ENCODE measurements at regions not wholly inside any gene's neighbourhood (a gene's known extent, or its start where the extent isn't known, plus 50 kb on each side); places are given as distances from the start of the nearest gene placed in this dataset.

DNA sequence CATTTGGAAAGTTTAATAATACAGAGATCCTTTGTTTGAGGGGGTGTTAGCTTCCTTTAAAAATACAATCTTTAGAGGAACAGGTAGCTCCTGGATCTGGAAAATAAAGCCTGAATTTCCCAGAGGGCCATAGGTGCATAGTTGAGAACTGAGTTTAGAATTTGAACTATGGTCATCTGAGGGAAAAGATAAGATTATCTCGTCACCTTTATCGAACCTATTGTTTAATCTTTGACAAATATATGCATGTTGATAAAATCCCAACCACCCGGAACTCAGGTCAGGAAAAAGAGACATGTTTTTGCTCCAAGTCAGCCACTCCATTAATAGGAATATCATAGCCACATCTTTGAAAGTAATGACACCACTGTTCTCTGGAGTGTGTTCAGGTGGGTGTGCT is 91.7 kb upstream of the FAM169A start:
- TF ChIP-seq POLR2AphosphoS5 (IDR thresholded peaks at IDR 0.05): no peak
- TF ChIP-seq, protein P1, sequence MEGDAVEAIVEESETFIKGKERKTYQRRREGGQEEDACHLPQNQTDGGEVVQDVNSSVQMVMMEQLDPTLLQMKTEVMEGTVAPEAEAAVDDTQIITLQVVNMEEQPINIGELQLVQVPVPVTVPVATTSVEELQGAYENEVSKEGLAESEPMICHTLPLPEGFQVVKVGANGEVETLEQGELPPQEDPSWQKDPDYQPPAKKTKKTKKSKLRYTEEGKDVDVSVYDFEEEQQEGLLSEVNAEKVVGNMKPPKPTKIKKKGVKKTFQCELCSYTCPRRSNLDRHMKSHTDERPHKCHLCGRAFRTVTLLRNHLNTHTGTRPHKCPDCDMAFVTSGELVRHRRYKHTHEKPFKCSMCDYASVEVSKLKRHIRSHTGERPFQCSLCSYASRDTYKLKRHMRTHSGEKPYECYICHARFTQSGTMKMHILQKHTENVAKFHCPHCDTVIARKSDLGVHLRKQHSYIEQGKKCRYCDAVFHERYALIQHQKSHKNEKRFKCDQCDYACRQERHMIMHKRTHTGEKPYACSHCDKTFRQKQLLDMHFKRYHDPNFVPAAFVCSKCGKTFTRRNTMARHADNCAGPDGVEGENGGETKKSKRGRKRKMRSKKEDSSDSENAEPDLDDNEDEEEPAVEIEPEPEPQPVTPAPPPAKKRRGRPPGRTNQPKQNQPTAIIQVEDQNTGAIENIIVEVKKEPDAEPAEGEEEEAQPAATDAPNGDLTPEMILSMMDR (IDR thresholded peaks at IDR 0.05): no peak
- no peak for TF ChIP-seq POLR2A (IDR thresholded peaks at IDR 0.05; ENCODE audit: low read depth)
- no peak for TF ChIP-seq EP300 (IDR thresholded peaks at IDR 0.05)

Data from esophagus muscularis mucosa (tissue), 4 donors.